ENCODE measurements at regions not wholly inside any gene's neighbourhood (a gene's known extent, or its start where the extent isn't known, plus 50 kb on each side); places are given as distances from the start of the nearest gene placed in this dataset.
A peak's percentile ranks its signal among the peaks of the same experiment; 100 is the strongest.
"Not testable (repeated sequence)": the region's sequence is repeated elsewhere in the genome, so short reads cannot be mapped to it uniquely, and the experiment has no call there.

DNA sequence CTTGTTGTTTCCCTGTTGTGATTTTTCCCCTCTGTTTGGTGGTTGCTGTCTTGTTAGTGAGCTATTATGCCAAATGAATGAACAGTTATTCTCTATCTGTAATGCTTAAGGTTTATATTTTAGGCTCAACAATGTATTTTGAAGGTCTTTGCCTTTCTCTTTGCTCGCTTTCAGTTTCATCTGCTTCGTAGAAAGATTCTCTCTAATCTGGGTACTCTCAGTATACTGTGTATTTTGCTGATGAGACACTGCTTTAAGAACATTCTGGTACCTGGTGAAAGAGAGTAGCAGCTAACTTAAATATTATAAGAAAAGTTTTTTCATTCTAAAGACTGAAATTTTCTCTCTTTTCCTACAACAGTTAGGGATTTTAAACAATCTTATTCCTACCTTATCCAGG is 1274.7 kb upstream of the PABPC4L start:
- DNase-seq (ENCODE audit: low read depth): no peak
- no peak overlapping the region for H3K4me3 ChIP-seq (ENCODE audit: low read depth, low read length)
- TF ChIP-seq, protein P1, sequence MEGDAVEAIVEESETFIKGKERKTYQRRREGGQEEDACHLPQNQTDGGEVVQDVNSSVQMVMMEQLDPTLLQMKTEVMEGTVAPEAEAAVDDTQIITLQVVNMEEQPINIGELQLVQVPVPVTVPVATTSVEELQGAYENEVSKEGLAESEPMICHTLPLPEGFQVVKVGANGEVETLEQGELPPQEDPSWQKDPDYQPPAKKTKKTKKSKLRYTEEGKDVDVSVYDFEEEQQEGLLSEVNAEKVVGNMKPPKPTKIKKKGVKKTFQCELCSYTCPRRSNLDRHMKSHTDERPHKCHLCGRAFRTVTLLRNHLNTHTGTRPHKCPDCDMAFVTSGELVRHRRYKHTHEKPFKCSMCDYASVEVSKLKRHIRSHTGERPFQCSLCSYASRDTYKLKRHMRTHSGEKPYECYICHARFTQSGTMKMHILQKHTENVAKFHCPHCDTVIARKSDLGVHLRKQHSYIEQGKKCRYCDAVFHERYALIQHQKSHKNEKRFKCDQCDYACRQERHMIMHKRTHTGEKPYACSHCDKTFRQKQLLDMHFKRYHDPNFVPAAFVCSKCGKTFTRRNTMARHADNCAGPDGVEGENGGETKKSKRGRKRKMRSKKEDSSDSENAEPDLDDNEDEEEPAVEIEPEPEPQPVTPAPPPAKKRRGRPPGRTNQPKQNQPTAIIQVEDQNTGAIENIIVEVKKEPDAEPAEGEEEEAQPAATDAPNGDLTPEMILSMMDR (conservative IDR thresholded peaks at IDR 0.05; ENCODE audit: low read depth, low read length): no peak

DNA sequence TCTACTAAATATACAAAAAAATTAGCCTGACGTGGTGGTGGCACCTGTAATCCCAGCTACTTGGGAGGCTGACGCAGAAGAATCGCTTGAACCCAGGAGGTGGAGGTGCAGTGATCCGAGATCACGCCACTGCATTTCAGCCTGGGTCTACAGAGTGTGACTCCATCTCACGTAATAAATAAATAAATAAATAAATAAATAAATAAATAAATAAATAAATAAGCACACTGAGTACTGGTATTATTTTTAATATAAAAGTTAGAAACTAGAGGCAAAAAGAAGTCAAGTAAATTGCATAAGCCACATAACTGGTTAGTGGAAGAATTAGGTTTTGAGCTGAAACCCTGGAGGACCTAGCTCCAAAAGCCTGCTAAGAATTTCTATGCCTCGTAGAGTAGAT is 1262.7 kb upstream of the PABPC4L start:
- H3K4me3 ChIP-seq (ENCODE audit: low read depth, low read length): no peak overlapping the region
- DNase-seq (ENCODE audit: low read depth): no peak
- TF ChIP-seq, protein P1 (conservative IDR thresholded peaks at IDR 0.05; ENCODE audit: low read depth, low read length): no peak

DNA sequence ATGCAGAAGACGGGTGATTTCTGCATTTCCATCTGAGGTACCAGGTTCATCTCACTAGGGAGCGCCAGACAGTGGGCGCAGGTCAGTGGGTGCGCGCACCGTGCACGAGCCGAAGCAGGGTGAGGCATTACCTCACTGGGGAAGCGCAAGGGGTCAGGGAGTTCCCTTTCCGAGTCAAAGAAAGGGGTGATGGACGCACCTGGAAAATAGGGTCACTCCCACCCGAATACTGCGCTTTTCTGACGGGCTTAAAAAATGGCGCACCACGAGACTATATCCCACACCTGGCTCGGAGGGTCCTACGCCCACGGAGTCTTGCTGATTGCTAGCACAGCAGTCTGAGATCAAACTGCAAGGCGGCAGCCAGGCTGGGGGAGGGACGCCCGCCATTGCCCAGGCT is 1246.0 kb upstream of the PABPC4L start:
- H3K4me3 ChIP-seq (ENCODE audit: low read depth, low read length); DNase-seq (ENCODE audit: low read depth): not testable (repeated sequence)

DNA sequence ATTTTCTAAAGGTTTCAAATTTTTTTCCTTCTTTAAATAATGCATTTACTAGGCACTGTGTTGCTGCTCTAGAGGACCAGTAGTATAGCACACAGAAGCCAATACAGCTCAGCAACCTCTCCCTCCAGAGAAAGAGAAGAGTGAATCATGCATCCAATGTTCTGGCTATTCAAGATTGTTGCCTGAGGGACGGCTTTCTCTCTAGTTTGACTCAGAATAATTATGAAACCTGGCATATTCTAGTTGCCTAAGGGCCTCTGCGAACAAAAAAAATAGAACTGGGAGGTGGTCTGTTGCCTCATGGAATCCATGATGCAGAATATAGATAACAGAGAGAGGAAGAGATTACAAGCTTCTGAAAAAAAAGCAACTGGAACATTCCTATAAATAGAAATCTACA is 1233.3 kb upstream of the PABPC4L start:
- DNase-seq (ENCODE audit: low read depth): peak; percentile 26
- TF ChIP-seq, protein P1 (conservative IDR thresholded peaks at IDR 0.05; ENCODE audit: low read depth, low read length): no peak
- no peak overlapping the region for H3K4me3 ChIP-seq (ENCODE audit: low read depth, low read length)

DNA sequence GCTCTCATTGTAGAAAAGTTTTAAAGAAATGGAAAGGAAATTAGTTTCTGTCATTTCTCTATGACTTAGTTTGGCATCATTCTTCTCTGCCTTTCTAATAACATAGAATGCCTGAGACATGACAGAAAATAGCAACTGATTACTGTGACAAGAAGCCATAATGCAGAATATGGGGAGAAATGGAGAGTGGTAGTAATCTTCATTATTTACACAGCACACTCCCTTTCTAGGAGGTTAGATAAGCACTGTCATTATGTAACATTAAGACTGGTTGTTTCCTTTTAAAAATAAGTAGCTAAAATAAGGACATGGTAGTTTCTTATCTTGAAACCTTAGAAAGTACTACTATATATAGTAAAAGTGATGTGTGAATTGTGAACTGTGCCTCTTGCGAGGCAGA is 1227.9 kb upstream of the PABPC4L start:
- no peak for DNase-seq (ENCODE audit: low read depth)
- TF ChIP-seq, protein P1 (conservative IDR thresholded peaks at IDR 0.05; ENCODE audit: low read depth, low read length): no peak
- no peak overlapping the region for H3K4me3 ChIP-seq (ENCODE audit: low read depth, low read length)

DNA sequence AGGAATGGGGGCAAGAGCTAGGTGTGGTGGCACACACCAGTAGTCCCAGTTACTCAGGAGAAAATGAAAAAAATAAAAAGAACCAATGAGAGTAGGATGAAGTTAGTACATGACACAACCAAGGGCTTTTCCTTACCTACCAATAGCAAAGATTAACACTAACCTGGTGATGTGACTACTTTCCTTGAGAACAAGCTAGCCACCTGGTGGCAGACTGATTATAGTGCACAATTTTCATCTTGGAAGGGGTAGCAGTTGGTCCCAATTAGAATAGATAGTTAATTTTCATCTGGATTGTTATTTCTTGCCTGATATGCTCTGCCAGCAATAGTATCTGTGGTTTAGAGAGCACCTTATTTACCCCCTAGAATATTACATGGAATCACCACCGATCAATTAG is 1216.8 kb upstream of the PABPC4L start:
- DNase-seq (ENCODE audit: low read depth): peak; percentile 62
- H3K4me3 ChIP-seq (ENCODE audit: low read depth, low read length): no peak overlapping the region
- TF ChIP-seq, protein P1 (conservative IDR thresholded peaks at IDR 0.05; ENCODE audit: low read depth, low read length): peak; percentile 73

DNA sequence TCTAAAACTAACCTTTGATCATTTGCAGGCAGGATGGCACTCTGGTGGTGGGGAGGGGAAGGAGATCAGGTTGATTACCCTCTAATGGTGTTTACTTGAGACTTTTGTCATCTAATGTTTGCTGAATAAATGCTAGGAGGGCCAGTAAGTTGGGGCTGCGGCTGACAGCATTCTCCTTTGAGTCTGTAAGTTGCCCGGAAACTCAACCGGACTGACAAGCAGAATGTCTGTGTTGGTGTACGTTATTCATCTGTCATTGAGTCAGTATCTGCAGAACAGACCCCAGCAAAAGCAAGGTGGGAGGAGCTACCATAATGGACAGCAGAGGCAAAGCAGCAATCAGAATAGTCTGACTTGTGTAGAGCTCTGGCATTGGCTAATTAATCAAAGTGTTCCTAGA is 1210.6 kb upstream of the PABPC4L start:
- DNase-seq (ENCODE audit: low read depth): no peak
- H3K4me3 ChIP-seq (ENCODE audit: low read depth, low read length): no peak overlapping the region
- TF ChIP-seq, protein P1 (conservative IDR thresholded peaks at IDR 0.05; ENCODE audit: low read depth, low read length): no peak

DNA sequence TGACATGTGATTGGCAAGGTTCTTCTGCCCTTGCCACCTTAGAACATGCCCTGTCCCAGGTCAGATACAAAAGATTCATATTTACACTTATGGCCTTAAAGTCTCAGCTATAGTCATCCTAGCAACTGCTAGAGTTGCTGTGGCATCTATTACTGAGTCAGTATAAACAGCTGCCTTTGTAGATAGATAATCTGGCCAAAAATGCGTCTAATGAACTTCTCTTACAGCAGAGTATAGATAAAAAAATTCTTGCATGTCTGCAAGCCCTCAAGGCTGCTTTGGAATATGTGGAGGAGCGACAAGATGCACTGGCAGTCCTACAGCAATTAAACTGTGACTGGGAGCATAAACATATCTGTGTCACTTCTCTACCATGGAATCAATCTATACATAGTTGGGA is 1209.7 kb upstream of the PABPC4L start:
- TF ChIP-seq, protein P1 (conservative IDR thresholded peaks at IDR 0.05; ENCODE audit: low read depth, low read length): no peak
- H3K4me3 ChIP-seq (ENCODE audit: low read depth, low read length): no peak overlapping the region
- DNase-seq (ENCODE audit: low read depth): no peak

DNA sequence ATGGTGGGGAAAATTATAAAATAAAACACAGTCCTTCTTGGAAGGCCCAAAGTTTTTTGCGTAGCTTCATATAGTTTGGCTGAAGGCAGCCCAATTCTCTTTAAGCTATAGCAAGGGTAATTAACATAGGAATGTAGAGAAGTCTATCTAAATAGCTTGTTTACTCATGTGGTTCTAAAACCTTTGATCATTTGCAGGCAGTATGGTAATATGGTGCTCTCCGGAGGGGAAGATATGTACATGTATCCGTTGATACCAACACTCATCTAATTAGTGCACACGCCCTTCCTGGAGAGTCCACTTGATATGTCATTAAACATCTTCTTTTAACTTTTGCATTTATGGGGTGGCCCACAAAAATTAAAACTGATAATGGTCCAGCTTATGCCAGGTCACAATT is 1207.7 kb upstream of the PABPC4L start:
- not testable (repeated sequence) for H3K4me3 ChIP-seq (ENCODE audit: low read depth, low read length); DNase-seq (ENCODE audit: low read depth)

All from choroid plexus epithelial cell (primary cell).